ENCODE measurements at regions not wholly inside any gene's neighbourhood (a gene's known extent, or its start where the extent isn't known, plus 50 kb on each side); places are given as distances from the start of the nearest gene placed in this dataset.
A peak's percentile ranks its signal among the peaks of the same experiment; 100 is the strongest.

DNA sequence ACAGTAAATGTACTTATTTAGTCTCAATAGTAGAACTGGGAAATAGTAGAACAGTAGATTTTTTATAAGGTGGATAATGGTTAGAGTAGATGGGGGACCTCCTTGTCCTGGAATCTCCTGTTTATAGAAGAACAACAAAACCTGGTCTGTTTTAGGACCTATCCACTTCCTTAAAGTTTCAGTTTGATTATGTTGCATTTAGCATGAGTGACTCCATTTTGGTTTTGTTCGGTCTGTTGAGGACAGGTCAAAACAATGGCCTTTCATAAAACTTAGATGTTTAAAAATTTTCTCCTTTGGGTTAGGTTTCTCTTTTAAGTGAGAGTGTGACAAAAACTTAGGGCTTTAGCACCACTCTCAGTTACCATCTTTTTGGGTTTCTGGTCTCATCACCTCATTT, 308.9 kb downstream of the BTG1 start:
- no peak for DNase-seq

- DNase-seq = no peak
Observed at GRCh38 chr12:91836264-91836663, 309.4 kb downstream of the BTG1 start.

DNA sequence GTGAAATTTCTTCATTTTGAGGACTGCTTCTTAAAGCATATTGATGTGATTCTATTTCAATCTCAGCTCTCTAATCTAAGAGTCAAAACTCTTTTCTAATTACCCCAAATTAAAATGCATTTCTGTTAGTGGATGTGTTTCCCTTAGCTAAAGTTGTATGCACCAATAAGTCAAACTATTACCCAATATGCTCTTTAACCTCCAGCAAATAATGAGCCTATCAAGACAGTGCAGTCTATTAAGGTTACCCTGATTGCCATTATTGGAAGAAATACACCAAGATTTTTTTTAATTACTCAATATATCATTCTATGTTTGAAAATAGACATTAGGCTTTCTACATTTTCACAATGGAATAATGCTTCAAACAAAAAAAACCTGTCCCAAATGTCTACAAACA, 310.0 kb downstream of the BTG1 start:
- no peak for DNase-seq

GRCh38 chr12:91833780-91834359, 311.8 kb downstream of the BTG1 start:
- no peak for DNase-seq

- no peak for DNase-seq
Observed at GRCh38 chr12:91825999-91826398, 319.6 kb downstream of the BTG1 start.

- DNase-seq = no peak
Observed at GRCh38 chr12:91824991-91825390, 320.7 kb downstream of the BTG1 start.

- no peak for DNase-seq
Observed at GRCh38 chr12:91819132-91819447, 326.6 kb downstream of the BTG1 start.

- no peak for DNase-seq
Observed at GRCh38 chr12:91818227-91819131, 327.2 kb downstream of the BTG1 start.

DNA sequence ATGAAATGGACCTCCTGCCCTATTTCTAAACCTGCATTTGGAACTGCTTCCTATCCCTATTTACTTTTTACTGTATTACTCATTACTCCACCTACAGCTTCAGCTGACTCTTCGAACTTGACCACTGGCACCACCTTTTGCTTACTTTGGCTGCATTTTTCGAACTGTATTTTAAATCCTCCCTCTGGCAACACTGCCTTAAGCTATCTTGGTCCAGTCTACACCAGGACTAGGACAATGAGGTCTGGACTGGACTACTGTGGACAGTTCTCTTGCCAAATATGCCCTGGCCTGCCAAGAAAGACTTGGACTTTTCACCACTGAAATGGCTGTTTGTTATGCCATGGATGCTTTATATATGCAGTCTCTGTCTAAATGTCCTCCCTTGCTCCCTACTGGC, 328.1 kb downstream of the BTG1 start:
- no peak for DNase-seq

- DNase-seq = no peak
Observed at GRCh38 chr12:91813701-91814100, 331.9 kb downstream of the BTG1 start.

- peak; percentile 6 for DNase-seq
Observed at GRCh38 chr12:91811481-91812287, 334.0 kb downstream of the BTG1 start.

- no peak for DNase-seq
Observed at GRCh38 chr12:91810531-91811451, 334.9 kb downstream of the BTG1 start.

- DNase-seq = no peak
Observed at GRCh38 chr12:91810077-91810476, 335.6 kb downstream of the BTG1 start.

- DNase-seq = no peak
Observed at GRCh38 chr12:91805031-91805430, 340.6 kb downstream of the BTG1 start.

DNA sequence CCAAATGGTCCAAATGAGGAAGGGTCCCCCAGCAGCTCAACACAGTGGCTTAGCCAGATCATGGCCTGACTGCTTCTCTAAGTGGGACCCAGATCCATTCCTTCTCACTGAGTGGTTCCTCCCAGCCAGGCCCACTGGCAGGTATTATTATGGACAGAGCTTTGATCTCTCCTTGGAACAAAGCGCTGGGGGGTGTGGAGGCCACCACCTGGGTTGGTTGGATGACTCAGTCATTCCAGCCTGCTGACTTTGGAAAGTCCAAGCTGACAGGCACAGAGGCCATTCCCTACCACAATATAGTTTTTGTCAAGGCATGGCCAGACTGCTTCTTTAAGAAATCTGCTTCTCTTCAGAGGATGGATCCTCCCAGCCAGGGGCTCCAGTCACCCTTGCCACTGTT, 341.1 kb downstream of the BTG1 start:
- DNase-seq = no peak

DNA sequence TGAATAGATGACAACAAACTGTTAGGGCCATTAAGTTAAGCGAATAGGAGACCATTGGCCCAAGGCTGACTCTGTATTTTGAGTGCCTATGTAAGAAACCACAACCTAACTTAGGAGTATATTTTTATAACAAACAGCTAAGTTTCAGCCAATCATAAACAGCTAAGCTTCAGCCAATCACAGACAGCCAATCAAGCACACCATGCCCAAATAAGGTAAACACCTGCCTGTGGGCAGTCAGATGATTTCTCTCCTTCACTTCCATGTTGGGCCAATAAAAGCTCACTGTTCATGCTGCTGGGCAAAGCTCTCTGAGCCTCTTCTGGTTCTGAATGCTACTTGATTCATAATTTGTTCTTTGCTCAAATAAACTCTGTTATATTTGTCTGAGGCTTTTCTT, 344.6 kb downstream of the BTG1 start:
- DNase-seq = no peak

DNA sequence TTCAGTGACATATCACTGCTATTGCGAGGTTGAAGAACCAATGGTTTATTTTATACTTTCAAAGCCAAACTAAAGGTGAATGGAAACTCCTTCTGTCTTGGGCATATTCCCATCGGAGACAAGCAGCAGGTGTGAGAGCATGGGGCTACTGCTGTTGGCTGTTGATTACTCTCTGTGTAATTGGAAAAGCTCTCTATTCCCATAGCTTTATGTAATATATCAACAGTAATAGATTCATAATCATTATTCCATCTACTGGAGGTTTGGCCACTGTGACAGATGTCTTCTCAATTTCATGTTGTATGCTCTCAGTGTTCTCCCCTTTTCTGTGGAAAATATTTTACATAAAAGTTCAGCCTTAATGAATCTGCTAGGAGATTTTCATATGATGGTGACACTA, 352.0 kb downstream of the BTG1 start:
- no peak for DNase-seq

GRCh38 chr12:91792597-91792996, 353.0 kb downstream of the BTG1 start:
- no peak for DNase-seq

GRCh38 chr12:91786499-91787272, 359.0 kb downstream of the BTG1 start:
- DNase-seq = no peak

DNA sequence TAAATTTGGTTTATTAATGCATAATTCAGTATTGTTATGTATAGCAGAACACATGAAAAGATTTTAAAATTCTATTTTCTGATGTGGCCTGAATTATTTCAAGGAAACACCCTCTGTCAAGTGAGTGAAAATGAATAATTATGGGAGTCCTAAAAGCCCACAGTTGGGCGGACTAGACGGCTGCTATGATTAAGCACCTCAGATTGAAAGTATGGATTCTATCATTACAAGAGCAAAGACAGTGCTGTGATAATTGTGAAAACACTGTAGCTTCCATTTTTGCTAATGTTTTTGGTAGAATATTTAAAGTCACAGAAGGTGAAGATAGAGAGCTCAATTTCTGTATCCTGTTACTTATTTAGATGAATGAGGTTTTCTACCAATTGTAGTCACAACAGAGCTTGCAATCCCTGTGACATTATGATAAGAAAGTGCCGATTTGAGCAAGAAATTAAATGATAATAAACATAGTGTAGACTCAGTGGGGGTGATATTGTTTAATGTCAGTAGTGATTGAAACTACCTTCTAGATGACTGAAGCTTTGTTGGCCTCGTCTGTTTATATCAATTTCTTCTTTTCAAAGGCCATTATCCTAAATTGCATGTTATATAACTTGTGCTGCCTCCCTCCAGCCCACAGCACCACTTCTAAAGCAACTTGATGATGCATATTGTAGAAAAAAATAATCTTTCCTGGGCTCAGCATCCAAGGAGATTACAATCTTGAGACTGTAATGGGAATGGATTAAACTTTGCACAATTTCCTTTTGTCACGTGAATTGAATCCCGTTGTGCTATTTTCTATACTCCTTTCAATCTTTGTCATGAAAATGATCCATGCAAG, 359.8 kb downstream of the BTG1 start:
- no peak for DNase-seq

DNA sequence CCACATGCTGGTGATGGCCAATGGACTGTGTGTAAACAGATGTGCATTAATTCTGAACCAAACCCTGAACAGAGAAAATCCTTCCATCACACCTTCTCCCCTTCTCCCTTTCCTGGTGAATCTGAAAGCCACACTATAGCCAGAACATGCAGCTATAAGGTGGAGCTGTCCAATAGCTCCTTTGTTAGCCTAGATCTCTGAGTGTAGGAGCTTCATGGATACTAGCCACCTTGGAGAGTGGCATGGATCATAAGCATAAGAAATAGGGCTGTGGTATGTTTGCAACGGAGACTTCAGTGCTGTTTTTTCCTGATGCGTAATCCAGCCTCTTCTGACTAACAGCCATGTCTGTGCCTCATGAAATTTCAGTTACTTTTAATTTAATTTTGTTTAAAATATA, 364.5 kb downstream of the BTG1 start:
- DNase-seq = no peak

Data from NCI-H1092 treated with DMSO at 0.1 percent for 48 hours (cell line).